ENCODE measurements at regions not wholly inside any gene's neighbourhood (a gene's known extent, or its start where the extent isn't known, plus 50 kb on each side); places are given as distances from the start of the nearest gene placed in this dataset.

- no peak for DNase-seq
Measured at GRCh38 chr1:55418208-55419000, 203.2 kb upstream of the USP24 start.

GRCh38 chr1:55416164-55416842 lies 201.1 kb upstream of the USP24 start:
- no peak for DNase-seq

GRCh38 chr1:55413286-55413685 lies 198.1 kb upstream of the USP24 start:
- no peak for DNase-seq

GRCh38 chr1:55412060-55412459 lies 196.9 kb upstream of the USP24 start:
- DNase-seq = no peak

GRCh38 chr1:55402671-55403464 lies 187.7 kb upstream of the USP24 start:
- DNase-seq = no peak

- no peak for DNase-seq
Measured at GRCh38 chr1:55402142-55402541, 187.0 kb upstream of the USP24 start.

GRCh38 chr1:55400508-55400907 lies 185.3 kb upstream of the USP24 start:
- DNase-seq = no peak

- DNase-seq = no peak
Measured at GRCh38 chr1:55399346-55399745, 184.2 kb upstream of the USP24 start.

GRCh38 chr1:55396381-55396891 lies 181.3 kb upstream of the USP24 start:
- DNase-seq = no peak

GRCh38 chr1:55388960-55389359 lies 173.8 kb upstream of the USP24 start:
- DNase-seq = no peak

- no peak for DNase-seq
Measured at GRCh38 chr1:55387145-55387544, 172.0 kb upstream of the USP24 start.

GRCh38 chr1:55386456-55386855 lies 171.3 kb upstream of the USP24 start:
- no peak for DNase-seq

GRCh38 chr1:55385402-55386018 lies 170.3 kb upstream of the USP24 start:
- no peak for DNase-seq

GRCh38 chr1:55384637-55385036 lies 169.5 kb upstream of the USP24 start:
- DNase-seq = no peak

GRCh38 chr1:55382806-55383305 lies 167.7 kb upstream of the USP24 start:
- no peak for DNase-seq

GRCh38 chr1:55381983-55382382 lies 166.8 kb upstream of the USP24 start:
- DNase-seq = no peak

- no peak for DNase-seq
Measured at GRCh38 chr1:55381491-55381890, 166.3 kb upstream of the USP24 start.

- DNase-seq = no peak
Measured at GRCh38 chr1:55380355-55380970, 165.3 kb upstream of the USP24 start.

GRCh38 chr1:55378582-55378981 lies 163.4 kb upstream of the USP24 start:
- DNase-seq = no peak

- DNase-seq = no peak
Measured at GRCh38 chr1:55376897-55377296, 161.7 kb upstream of the USP24 start.

GRCh38 chr1:55375617-55376258 lies 160.6 kb upstream of the USP24 start:
- DNase-seq = no peak
